GM23248 (cell line): ENCODE measurements at regions not wholly inside any gene's neighbourhood (a gene's known extent, or its start where the extent isn't known, plus 50 kb on each side); places are given as distances from the start of the nearest gene placed in this dataset.

Experiments used
- EZH2 ChIP-seq: fragments of 200-600 bp; sonication (generic); IDR thresholded peaks from 2 replicates; pipeline ENCODE4 v1.6.1; 2018; ENCODE audit warnings: antibody characterized with exemption, mild to moderate bottlenecking; ENCODE audit not compliant: insufficient read depth, poor library complexity, severe bottlenecking
- EZH2phosphoT487 ChIP-seq: fragments of 200-600 bp; sonication (generic); IDR thresholded peaks from 2 replicates; pipeline ENCODE4 v1.6.1; 2018; ENCODE audit warnings: antibody characterized with exemption, moderate library complexity, mild to moderate bottlenecking, low read depth; ENCODE audit not compliant: insufficient read depth

DNA sequence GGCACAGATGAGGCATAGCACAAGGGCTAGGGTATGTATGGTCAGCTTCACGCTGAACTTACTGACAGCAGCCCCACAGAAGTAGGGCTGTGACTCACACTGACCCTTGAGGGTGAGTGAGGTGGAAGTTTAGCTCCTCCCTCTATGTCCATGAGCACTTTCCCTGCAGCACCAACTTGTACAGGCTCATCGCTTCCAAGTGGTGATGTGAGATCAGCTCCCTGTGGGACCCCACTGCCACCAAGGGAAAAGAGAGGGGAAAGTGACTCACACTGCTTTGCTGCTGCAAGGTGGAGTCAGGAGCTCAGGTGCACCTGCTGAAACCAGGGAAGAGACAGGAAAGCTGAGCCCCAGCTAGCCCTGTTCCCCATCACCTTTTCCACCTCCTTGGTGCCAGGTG lies 91.5 kb downstream of the TEX51 start:
- TF ChIP-seq EZH2phosphoT487 (no peak), EZH2 (no peak)
